ENCODE measurements at regions not wholly inside any gene's neighbourhood (a gene's known extent, or its start where the extent isn't known, plus 50 kb on each side); places are given as distances from the start of the nearest gene placed in this dataset.

DNA sequence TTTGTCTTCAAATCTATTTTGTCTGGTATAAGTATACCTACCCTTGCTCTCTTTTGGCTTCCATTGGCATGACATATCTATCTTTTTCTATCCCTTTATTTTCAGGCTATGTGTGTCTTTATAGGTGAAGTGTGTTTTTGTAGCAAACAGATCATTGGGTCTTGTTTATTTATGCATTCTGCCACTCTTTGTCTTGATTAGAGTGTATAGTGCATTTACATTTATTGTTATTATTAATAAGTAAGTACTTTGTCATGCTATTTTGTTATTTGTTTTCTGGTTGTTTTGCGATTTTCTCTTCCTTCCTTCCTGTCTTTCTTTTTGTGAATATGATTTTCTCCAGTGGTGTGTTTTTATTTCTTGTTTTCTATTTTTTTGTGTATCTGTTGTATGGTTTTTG is 188.6 kb downstream of the GLUD2 start:
- DNase-seq (ENCODE audit: low read depth, low spot score) = no peak
- WGBS (ENCODE audit: insufficient coverage, insufficient read length) = no CpG with 5 or more reads among the region's 1 CpG
- Histone ChIP-seq H3K4me3 (ENCODE audit: low read length) (no peak overlapping the region), H3K9me3 (ENCODE audit: control insufficient read depth, insufficient read depth, low read length) (no peaks in the 10 kb centered on the region), H3K4me1 (ENCODE audit: control insufficient read depth, insufficient read depth, low read length) (no peaks in the 10 kb centered on the region), H3K27ac (ENCODE audit: low read length) (no peak overlapping the region), H3K36me3 (ENCODE audit: control insufficient read depth, insufficient read depth, low read length) (no peaks in the 10 kb centered on the region), H3K27me3 (ENCODE audit: control insufficient read depth, insufficient read depth, low read length) (no peaks in the 10 kb centered on the region)

DNA sequence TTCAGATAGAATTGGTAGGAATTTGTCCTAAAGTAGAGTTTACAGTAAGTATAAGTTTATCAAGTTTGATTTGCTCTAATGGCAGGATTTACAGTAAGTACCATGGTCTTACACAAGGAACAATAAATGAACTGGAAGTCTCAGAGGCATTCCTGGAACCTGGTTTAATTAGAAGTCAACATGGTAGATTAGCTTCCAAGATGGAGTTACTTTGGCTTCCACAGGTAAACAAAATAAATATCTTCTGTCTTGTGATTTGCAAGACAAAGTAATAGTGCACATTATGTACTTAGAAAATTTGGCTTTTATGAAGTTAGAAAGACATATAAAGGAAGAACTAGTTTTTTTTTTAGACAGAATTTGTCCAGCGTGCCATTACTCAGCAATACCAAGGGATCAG is 190.7 kb downstream of the GLUD2 start:
- DNase-seq (ENCODE audit: low read depth, low spot score) = no peak
- H3K27me3 ChIP-seq (ENCODE audit: control insufficient read depth, insufficient read depth, low read length) = no peaks in the 10 kb centered on the region
- H3K4me3 ChIP-seq (ENCODE audit: low read length) = no peak overlapping the region
- H3K4me1 ChIP-seq (ENCODE audit: control insufficient read depth, insufficient read depth, low read length) = no peaks in the 10 kb centered on the region
- H3K9me3 ChIP-seq (ENCODE audit: control insufficient read depth, insufficient read depth, low read length) = no peaks in the 10 kb centered on the region
- no peak overlapping the region for H3K27ac ChIP-seq (ENCODE audit: low read length)
- no peaks in the 10 kb centered on the region for H3K36me3 ChIP-seq (ENCODE audit: control insufficient read depth, insufficient read depth, low read length)
- WGBS (ENCODE audit: insufficient coverage, insufficient read length) = no CpG with 5 or more reads among the region's 1 CpG

- Histone ChIP-seq H3K4me3 (ENCODE audit: low read length) (no peak overlapping the region), H3K27me3 (ENCODE audit: control insufficient read depth, insufficient read depth, low read length) (no peaks in the 10 kb centered on the region), H3K36me3 (ENCODE audit: control insufficient read depth, insufficient read depth, low read length) (no peaks in the 10 kb centered on the region), H3K27ac (ENCODE audit: low read length) (no peak overlapping the region), H3K9me3 (ENCODE audit: control insufficient read depth, insufficient read depth, low read length) (no peaks in the 10 kb centered on the region), H3K4me1 (ENCODE audit: control insufficient read depth, insufficient read depth, low read length) (no peaks in the 10 kb centered on the region)
- WGBS (ENCODE audit: insufficient coverage, insufficient read length) = 100% methylated on average over 1 of the region's 1 CpG
- DNase-seq (ENCODE audit: low read depth, low spot score) = no peak
These were observed 197.1 kb downstream of the GLUD2 start for GRCh38 chrX:121244511-121244910.

GRCh38 chrX:121245763-121246162 is 198.4 kb downstream of the GLUD2 start:
- no peaks in the 10 kb centered on the region for H3K4me1 ChIP-seq (ENCODE audit: control insufficient read depth, insufficient read depth, low read length)
- DNase-seq (ENCODE audit: low read depth, low spot score) = no peak
- no peak overlapping the region for H3K4me3 ChIP-seq (ENCODE audit: low read length)
- no peak overlapping the region for H3K27ac ChIP-seq (ENCODE audit: low read length)
- no peaks in the 10 kb centered on the region for H3K27me3 ChIP-seq (ENCODE audit: control insufficient read depth, insufficient read depth, low read length)
- no peaks in the 10 kb centered on the region for H3K36me3 ChIP-seq (ENCODE audit: control insufficient read depth, insufficient read depth, low read length)
- H3K9me3 ChIP-seq (ENCODE audit: control insufficient read depth, insufficient read depth, low read length) = no peaks in the 10 kb centered on the region

- Histone ChIP-seq H3K27me3 (ENCODE audit: control insufficient read depth, insufficient read depth, low read length) (no peaks in the 10 kb centered on the region), H3K4me1 (ENCODE audit: control insufficient read depth, insufficient read depth, low read length) (no peaks in the 10 kb centered on the region), H3K9me3 (ENCODE audit: control insufficient read depth, insufficient read depth, low read length) (no peaks in the 10 kb centered on the region), H3K4me3 (ENCODE audit: low read length) (no peak overlapping the region), H3K27ac (ENCODE audit: low read length) (no peak overlapping the region), H3K36me3 (ENCODE audit: control insufficient read depth, insufficient read depth, low read length) (no peaks in the 10 kb centered on the region)
- DNase-seq (ENCODE audit: low read depth, low spot score) = peak; percentile 5
- no CpG with 5 or more reads among the region's 4 CpGs for WGBS (ENCODE audit: insufficient coverage, insufficient read length)
These were observed 206.9 kb downstream of the GLUD2 start for GRCh38 chrX:121254336-121254735.

GRCh38 chrX:121256647-121257046 is 209.2 kb downstream of the GLUD2 start:
- WGBS (ENCODE audit: insufficient coverage, insufficient read length) = no CpG with 5 or more reads among the region's 2 CpGs
- H3K36me3 ChIP-seq (ENCODE audit: control insufficient read depth, insufficient read depth, low read length) = no peaks in the 10 kb centered on the region
- no peaks in the 10 kb centered on the region for H3K9me3 ChIP-seq (ENCODE audit: control insufficient read depth, insufficient read depth, low read length)
- H3K27me3 ChIP-seq (ENCODE audit: control insufficient read depth, insufficient read depth, low read length) = no peaks in the 10 kb centered on the region
- DNase-seq (ENCODE audit: low read depth, low spot score) = no peak
- no peak overlapping the region for H3K27ac ChIP-seq (ENCODE audit: low read length)
- no peak overlapping the region for H3K4me3 ChIP-seq (ENCODE audit: low read length)
- H3K4me1 ChIP-seq (ENCODE audit: control insufficient read depth, insufficient read depth, low read length) = no peaks in the 10 kb centered on the region

- Histone ChIP-seq H3K27me3 (ENCODE audit: control insufficient read depth, insufficient read depth, low read length) (no peaks in the 10 kb centered on the region), H3K36me3 (ENCODE audit: control insufficient read depth, insufficient read depth, low read length) (no peaks in the 10 kb centered on the region), H3K27ac (ENCODE audit: low read length) (no peak overlapping the region), H3K9me3 (ENCODE audit: control insufficient read depth, insufficient read depth, low read length) (no peaks in the 10 kb centered on the region), H3K4me3 (ENCODE audit: low read length) (no peak overlapping the region), H3K4me1 (ENCODE audit: control insufficient read depth, insufficient read depth, low read length) (no peaks in the 10 kb centered on the region)
- no peak for DNase-seq (ENCODE audit: low read depth, low spot score)
These were observed 211.1 kb downstream of the GLUD2 start for GRCh38 chrX:121258545-121258944.

DNA sequence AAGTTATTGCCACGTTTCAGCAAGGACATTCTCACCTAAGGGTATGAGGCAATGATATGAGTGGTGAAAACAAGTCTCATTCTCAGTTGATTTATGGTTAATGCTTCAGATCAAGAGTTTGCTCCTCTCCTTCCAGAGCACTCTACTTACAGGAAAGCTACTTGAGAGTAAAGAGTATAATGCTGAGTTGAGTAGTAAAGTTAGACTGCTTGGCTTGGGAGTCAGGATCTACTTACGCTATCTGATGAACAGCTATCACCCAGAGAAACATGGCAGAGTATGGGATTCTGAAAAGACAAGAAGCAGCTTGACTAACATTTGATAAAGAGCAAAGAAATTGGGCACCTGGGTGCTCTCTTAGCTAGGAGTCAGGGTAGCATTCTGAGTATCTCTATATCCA is 211.8 kb downstream of the GLUD2 start:
- no peaks in the 10 kb centered on the region for H3K36me3 ChIP-seq (ENCODE audit: control insufficient read depth, insufficient read depth, low read length)
- no peak overlapping the region for H3K4me3 ChIP-seq (ENCODE audit: low read length)
- H3K27ac ChIP-seq (ENCODE audit: low read length) = no peak overlapping the region
- no peaks in the 10 kb centered on the region for H3K9me3 ChIP-seq (ENCODE audit: control insufficient read depth, insufficient read depth, low read length)
- no peak for DNase-seq (ENCODE audit: low read depth, low spot score)
- no peaks in the 10 kb centered on the region for H3K27me3 ChIP-seq (ENCODE audit: control insufficient read depth, insufficient read depth, low read length)
- no CpG with 5 or more reads among the region's 2 CpGs for WGBS (ENCODE audit: insufficient coverage, insufficient read length)
- no peaks in the 10 kb centered on the region for H3K4me1 ChIP-seq (ENCODE audit: control insufficient read depth, insufficient read depth, low read length)

GRCh38 chrX:121260596-121261240 is 213.3 kb downstream of the GLUD2 start:
- no CpG with 5 or more reads among the region's 2 CpGs for WGBS (ENCODE audit: insufficient coverage, insufficient read length)
- no peak overlapping the region for H3K27ac ChIP-seq (ENCODE audit: low read length)
- DNase-seq (ENCODE audit: low read depth, low spot score) = no peak

GRCh38 chrX:121283921-121284320 is 236.5 kb downstream of the GLUD2 start:
- H3K36me3 ChIP-seq (ENCODE audit: control insufficient read depth, insufficient read depth, low read length) = no peaks in the 10 kb centered on the region
- H3K27me3 ChIP-seq (ENCODE audit: control insufficient read depth, insufficient read depth, low read length) = no peaks in the 10 kb centered on the region
- no peaks in the 10 kb centered on the region for H3K9me3 ChIP-seq (ENCODE audit: control insufficient read depth, insufficient read depth, low read length)
- H3K4me3 ChIP-seq (ENCODE audit: low read length) = no peak overlapping the region
- WGBS (ENCODE audit: insufficient coverage, insufficient read length) = 100% methylated on average over 1 of the region's 3 CpGs
- H3K4me1 ChIP-seq (ENCODE audit: control insufficient read depth, insufficient read depth, low read length) = no peaks in the 10 kb centered on the region
- H3K27ac ChIP-seq (ENCODE audit: low read length) = no peak overlapping the region
- no peak for DNase-seq (ENCODE audit: low read depth, low spot score)

More at GRCh38 chrX:121260596-121261240, 213.3 kb downstream of the GLUD2 start:
- Histone ChIP-seq H3K36me3 (ENCODE audit: control insufficient read depth, insufficient read depth, low read length) (no peaks in the 10 kb centered on the region), H3K27me3 (ENCODE audit: control insufficient read depth, insufficient read depth, low read length) (no peaks in the 10 kb centered on the region), H3K4me3 (ENCODE audit: low read length) (no peak overlapping the region), H3K4me1 (ENCODE audit: control insufficient read depth, insufficient read depth, low read length) (no peaks in the 10 kb centered on the region), H3K9me3 (ENCODE audit: control insufficient read depth, insufficient read depth, low read length) (no peaks in the 10 kb centered on the region)

GRCh38 chrX:121298499-121298898 is 251.1 kb downstream of the GLUD2 start:
- H3K27ac ChIP-seq (ENCODE audit: low read length) = no peak overlapping the region
- no peaks in the 10 kb centered on the region for H3K9me3 ChIP-seq (ENCODE audit: control insufficient read depth, insufficient read depth, low read length)
- no CpG with 5 or more reads among the region's 1 CpG for WGBS (ENCODE audit: insufficient coverage, insufficient read length)
- no peak for DNase-seq (ENCODE audit: low read depth, low spot score)
- no peaks in the 10 kb centered on the region for H3K4me1 ChIP-seq (ENCODE audit: control insufficient read depth, insufficient read depth, low read length)
- no peaks in the 10 kb centered on the region for H3K36me3 ChIP-seq (ENCODE audit: control insufficient read depth, insufficient read depth, low read length)
- H3K4me3 ChIP-seq (ENCODE audit: low read length) = no peak overlapping the region
- H3K27me3 ChIP-seq (ENCODE audit: control insufficient read depth, insufficient read depth, low read length) = no peaks in the 10 kb centered on the region
